HepG2 (cell line): ENCODE measurements at regions not wholly inside any gene's neighbourhood (a gene's known extent, or its start where the extent isn't known, plus 50 kb on each side); places are given as distances from the start of the nearest gene placed in this dataset.

Source experiments
- ARID5B ChIP-seq: IDR thresholded peaks from 2 replicates; pipeline ENCODE4 v1.4.0; 2020; ENCODE audit warnings: mild to moderate bottlenecking, missing genetic modification reagents
- FOXJ3 ChIP-seq: sonication (generic); formaldehyde crosslinking; IDR thresholded peaks from 2 replicates; pipeline ENCODE4 v1.4.0; 2020; ENCODE audit warnings: missing genetic modification reagents, mild to moderate bottlenecking, borderline replicate concordance
- NRL ChIP-seq: sonication (generic); formaldehyde crosslinking; IDR thresholded peaks from 2 replicates; pipeline ENCODE4 v1.5.0; 2020; ENCODE audit warnings: missing genetic modification reagents, mild to moderate bottlenecking, moderate library complexity, borderline replicate concordance
- SPEN ChIP-seq: sonication (generic); formaldehyde crosslinking; IDR thresholded peaks from 2 replicates; pipeline ENCODE4 v1.5.1; 2020; ENCODE audit warnings: low read depth, mild to moderate bottlenecking, missing genetic modification reagents
- ZNF513 ChIP-seq: sonication (generic); formaldehyde crosslinking; conservative IDR thresholded peaks from 2 replicates; pipeline ENCODE4 v1.5.0; 2020; ENCODE audit warnings: missing genetic modification reagents
- ZNF530 ChIP-seq: sonication (generic); formaldehyde crosslinking; IDR thresholded peaks from 2 replicates; pipeline ENCODE4 v1.5.0; 2020; ENCODE audit warnings: low read depth, mild to moderate bottlenecking, missing genetic modification reagents
- ZNF550 ChIP-seq: sonication (generic); formaldehyde crosslinking; IDR thresholded peaks from 2 replicates; pipeline ENCODE4 v1.4.0; 2020; ENCODE audit warnings: mild to moderate bottlenecking, missing genetic modification reagents, borderline replicate concordance
- ZSCAN22 ChIP-seq: sonication (generic); formaldehyde crosslinking; IDR thresholded peaks from 2 replicates; pipeline ENCODE4 v1.4.0; 2020; ENCODE audit warnings: mild to moderate bottlenecking, missing genetic modification reagents

DNA sequence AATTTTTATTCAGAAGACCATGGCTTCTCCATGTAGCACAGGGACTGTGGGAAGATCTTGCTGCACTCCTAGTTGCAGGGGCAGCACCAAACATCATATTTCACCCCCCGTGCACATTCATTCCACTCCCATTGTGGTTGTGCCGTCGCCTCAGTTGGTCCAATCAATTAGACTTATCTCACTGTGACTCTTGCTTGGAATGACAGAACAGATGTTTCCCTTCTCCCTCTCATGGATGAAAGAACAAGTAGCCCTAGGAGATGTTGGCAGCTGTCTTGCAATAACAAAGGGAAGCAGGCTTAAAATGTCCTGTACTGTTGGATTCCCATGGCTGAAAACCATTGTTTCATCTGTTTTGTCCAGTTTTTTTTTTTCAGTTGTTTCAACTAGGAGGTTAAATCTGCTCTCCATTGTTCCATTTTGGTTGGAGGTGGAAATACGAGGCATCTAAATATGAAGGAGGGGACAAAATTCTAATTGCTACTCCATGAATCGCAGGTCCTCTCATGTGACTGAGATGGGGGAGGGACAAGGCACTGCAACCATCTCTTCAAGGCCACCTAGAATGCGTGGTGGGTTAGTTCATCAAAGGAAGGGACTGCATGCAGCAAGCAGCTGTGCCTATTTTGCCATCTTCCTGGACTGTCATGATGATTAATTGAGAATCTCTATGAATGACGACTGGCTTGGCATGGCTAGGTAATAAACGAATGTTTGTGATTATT, 214.4 kb downstream of the NSG2 start (continued):
- TF ChIP-seq ZNF513 (CRISPR knock-in tag) (no peak), ARID5B (CRISPR knock-in tag) (no peak), SPEN (no peak), NRL (CRISPR knock-in tag) (no peak), ZNF530 (CRISPR knock-in tag) (no peak), ZNF550 (no peak), FOXJ3 (CRISPR knock-in tag) (no peak), ZSCAN22 (CRISPR knock-in tag) (no peak)
- TF ChIP-seq, all 625 proteins: peak for 0
